GM11168 (cell line): ENCODE measurements at regions not wholly inside any gene's neighbourhood (a gene's known extent, or its start where the extent isn't known, plus 50 kb on each side); places are given as distances from the start of the nearest gene placed in this dataset.

Source experiments
- in situ Hi-C: fragments of 300-500 bp; cut with MboI; formaldehyde crosslinking; loops from one replicate; pipeline ENCODE4 v1.12.0; 2022; ENCODE audit warnings: low sequenced_read_pairs; ENCODE audit not compliant: unreplicated experiment

DNA sequence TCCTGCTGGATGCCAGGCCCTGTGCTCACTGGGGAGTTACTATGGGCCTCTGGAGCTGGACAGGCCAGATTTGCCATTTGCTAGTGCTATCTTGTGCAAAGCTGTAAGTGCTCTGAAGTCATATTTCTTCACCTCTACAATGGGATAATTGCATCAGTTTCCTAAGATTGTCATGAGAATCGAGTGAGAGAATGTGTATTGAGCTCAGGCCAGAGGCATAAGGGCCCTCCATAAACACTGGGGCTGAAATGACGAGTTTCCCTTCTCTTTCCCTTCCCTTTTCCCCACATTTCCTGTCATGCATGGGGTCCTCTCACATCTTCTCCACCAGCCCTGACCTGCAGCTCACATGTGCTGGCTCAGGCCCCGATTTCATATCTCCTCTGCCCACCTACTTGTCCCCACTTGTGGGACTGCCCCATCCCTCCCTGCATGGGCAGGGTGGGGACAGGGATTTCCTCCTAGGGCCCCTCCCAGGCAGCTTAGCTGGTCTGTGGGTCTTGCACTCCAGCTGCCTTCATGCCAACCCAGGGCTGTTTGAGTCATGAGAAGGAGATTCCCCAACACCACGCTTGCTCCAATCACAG is 358.8 kb downstream of the MID1IP1 start:
- in situ Hi-C loops: loop anchor here (10.0 kb wide), 1 partner anchor 405 kb away; no protein-coding TSS in a partner anchor

DNA sequence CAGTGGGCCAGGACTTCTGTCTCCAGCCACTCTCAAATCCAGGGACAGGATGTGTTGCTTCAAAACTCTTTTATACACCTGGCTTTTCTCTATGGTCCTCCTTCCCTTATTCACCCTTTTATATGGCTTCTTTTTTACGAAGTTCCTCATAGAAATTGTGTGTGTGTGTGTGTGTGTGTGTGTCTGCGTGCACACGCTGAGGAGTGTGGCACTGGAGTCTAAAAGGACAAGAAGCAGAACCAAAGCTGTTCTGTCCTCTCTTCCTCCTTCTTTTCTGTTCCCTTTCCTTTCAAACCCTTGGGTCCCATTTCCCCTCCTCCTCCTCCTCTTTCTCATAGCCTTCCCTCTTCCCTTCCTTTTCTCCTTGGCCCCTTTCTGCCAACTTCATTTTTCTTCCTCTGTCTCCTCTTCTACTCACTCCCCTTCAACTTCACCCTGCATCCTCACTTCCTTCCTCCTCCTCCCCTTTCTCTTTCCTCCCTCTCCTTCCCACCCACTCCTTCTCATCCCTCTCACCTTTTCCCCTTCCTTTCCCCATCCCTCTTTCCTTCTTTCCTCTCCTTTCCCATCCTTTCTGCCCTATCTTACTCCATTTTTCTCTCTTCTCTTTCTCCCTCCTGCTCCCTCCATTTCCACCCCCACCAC is 360.5 kb downstream of the MID1IP1 start:
- in situ Hi-C loops: no loop called here

DNA sequence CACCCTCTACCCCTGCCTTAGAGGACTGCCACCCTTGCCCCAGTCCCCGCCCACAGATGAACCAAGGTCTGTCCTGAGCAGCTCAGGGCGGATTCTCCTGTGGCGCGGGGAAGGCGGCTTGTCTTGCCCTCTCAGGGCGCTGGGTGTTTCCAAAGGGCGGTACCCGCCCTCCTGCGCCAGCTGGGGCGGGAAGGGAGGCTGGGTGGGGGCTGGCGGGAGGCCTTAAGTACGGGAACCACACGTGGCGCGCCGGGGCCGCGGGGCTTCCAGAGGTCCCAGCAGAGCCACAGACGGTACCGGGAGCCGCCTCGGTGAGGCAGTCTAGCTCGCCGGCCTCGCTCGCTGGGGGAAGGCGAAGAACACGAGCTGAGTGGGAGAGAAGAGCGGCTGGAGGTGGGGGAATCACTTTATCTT is 361.1 kb downstream of the MID1IP1 start:
- in situ Hi-C loops: no loop called here

GRCh38 chrX:39163581-39164126 is 362.4 kb downstream of the MID1IP1 start:
- in situ Hi-C loops: no loop called here

DNA sequence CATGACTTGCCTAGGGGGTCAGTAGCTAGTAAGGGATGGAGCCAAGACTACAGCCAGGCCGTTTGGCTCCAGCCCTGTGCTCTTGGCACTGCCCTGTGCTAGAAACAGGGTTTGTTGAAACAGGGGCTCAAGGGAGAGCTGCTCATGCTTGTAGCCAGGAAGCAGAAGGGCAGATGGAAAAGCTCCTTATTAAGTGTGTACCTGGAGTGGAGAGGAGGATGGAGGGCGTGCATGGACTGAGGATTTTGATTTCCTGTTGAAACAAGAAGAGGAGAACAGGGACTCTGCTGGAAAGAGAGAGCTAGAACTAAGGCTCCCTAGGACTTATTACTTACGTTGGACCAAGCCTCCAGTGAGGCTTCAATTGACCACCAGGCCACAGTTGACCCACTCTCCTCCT is 363.0 kb downstream of the MID1IP1 start:
- in situ Hi-C loops: no loop called here

DNA sequence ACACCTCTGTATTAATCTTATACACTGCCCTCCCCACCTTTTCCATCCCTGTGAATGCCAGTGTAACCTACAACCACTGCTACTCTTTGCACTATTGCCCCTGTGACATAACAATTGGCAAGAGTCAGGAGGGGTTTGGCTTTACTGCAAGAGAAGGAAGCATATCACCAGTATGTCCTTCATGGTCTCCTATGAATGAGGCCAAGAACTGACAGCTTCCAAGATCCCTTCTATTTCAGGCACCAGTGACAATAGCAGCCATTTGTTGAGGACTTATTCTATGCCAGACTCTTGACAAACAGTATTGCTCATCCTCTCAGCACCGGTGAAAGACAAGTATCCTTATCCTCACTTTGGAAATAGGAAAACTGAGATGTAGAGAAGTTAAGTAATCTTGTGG is 363.9 kb downstream of the MID1IP1 start:
- in situ Hi-C loops: no loop called here

DNA sequence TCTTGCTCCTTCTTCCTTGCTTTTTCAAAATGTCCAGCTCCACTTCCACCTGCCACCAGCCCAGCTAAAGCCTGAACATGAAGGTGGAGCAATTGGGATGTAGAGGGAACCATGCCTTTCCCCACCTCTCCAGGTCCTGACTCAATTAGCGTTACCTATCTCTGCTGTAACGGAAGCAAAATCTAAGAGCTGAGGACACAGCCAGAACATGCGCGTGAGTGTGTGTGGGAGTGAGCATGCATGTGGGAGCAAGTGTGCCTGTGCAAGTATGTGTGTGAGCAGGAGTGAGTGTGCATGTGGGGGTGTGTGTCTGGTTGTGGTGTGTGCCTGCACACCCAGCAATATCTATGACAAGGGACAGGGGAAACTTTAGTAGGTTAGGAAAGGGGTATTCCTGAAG is 364.5 kb downstream of the MID1IP1 start:
- in situ Hi-C loops: no loop called here

DNA sequence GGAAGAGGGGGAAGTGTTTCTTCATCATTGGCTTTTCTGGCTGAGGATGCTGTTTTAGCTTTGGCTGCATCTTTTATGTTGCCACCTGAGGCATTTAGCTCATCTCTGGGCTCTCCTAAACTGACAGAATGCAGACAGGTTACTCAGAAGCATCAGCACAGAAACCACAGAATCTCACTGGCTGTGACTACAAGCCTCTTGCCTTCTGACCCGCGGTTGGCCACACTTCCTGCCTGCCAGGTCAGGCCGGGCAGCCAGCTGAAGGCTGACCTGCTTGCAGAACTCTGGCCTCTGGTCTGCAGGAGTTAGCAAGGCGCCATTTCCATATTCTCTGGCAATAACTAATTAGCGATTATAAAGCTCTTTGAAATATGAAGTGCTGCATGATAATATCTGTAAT is 366.5 kb downstream of the MID1IP1 start:
- in situ Hi-C loops: no loop called here

DNA sequence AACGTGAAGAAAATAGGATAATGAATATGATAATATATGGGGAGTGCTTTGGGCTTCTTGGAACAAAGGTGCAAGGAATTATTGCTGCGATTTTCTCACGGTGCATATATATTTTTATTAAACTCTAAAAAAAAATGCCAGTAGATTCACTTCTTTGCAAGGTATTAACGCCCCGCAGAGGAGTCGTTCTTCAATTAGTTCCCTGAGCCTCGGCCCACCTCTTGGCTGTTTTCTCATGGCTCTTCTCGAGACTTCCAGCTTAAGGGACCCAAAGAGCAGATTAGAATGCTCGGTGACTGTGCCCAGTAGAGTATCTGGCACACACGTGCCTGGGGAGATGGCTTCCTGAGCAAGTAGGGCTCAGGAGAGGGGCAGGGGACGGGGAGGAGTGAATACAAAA is 367.4 kb downstream of the MID1IP1 start:
- in situ Hi-C loops: no loop called here

- in situ Hi-C loops: no loop called here
Observed at GRCh38 chrX:39169976-39170375, 368.7 kb downstream of the MID1IP1 start.

- in situ Hi-C loops: no loop called here
Observed at GRCh38 chrX:39170464-39170863, 369.2 kb downstream of the MID1IP1 start.

DNA sequence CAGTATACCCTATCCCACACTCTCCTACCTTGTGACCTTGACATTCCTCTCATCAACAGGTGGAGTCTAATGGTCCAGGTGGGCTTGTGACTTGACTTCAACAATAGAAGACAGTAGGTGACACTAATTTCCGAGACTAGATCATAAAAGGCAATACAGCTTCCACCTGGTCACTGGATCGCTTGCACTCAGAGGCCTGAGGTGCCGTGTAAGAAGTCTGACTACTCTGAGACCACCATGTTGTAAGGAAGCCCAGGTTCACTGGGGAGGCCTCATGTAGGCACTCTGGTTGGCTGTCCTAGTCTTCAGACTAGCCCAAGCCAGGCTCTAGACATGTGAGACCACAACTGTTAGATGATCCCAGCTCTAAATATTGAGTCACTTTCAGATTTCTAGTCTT is 370.4 kb downstream of the MID1IP1 start:
- in situ Hi-C loops: no loop called here

- in situ Hi-C loops: no loop called here
Observed at GRCh38 chrX:39174241-39174771, 373.0 kb downstream of the MID1IP1 start.

DNA sequence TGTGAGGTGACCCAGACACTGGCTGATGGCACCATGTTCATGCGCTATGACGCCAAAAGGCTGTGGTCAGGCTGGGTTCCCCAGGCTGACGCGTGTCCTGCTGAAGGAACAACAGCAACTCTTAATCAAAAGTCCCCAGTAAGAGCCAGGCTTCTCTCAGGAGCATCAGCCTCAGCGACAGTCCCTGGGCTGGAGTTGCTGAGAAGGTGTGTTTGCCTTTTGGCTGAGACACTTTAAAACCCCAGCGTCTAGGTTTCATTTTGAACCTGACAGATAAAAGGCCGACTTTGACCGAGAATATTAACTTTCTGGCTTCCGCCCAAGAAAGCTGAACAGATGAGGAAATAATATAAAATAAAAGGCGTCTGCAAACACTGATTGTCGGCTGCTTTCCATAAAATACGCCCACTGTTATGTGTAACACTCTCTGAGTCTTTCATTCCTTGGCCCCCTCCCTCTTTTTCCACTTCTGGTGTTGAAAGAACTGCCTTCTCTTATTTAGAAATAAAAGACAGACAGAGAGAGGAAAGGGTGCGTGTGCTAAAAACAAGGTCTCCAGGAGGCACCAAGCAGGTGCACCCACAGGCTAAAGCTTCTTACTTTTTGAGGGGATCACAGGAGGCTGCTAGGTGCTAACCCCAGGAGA is 373.6 kb downstream of the MID1IP1 start:
- in situ Hi-C loops: no loop called here

GRCh38 chrX:39175418-39176057 is 374.3 kb downstream of the MID1IP1 start:
- in situ Hi-C loops: no loop called here

DNA sequence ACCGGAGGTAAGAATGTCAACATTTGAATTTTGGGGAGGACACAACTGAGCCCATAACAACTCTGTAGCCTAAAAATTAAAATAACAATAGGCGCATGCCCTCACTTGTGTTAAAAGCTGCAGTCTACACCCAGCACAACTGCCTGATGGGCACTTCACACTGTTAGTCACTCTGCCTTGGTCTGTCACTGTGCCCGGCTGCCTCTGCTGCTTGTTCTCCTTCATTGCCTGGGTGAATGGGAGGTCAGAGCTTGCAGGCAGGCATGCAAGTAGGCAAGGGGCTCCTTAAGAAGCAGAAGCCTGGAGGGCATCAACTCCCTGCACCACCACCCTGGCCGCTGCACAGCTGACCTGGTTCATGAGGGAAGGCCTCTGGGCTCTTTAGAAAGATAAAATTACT is 374.8 kb downstream of the MID1IP1 start:
- in situ Hi-C loops: no loop called here

DNA sequence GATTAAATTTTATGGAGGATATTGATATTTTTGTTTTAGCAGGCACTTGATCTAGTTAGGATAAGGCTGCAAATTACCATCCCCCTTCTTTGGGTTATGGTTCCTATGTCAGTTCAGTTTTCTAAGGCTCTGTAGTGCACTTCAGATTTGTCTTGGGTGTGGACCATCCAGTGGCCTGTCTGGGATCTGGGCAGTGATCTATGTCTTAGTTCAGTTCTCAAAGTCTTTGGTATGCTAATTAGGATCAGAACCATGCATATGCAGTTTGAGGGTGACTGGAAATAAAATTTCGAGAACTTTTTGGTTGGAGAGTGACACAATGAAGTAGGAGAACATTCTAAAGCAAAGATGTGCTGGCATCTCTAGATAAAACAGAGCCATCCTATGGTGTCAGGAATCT is 388.2 kb downstream of the MID1IP1 start:
- in situ Hi-C loops: no loop called here

GRCh38 chrX:39194673-39195072 is 393.4 kb downstream of the MID1IP1 start:
- in situ Hi-C loops: no loop called here

GRCh38 chrX:39195156-39195555 is 393.9 kb downstream of the MID1IP1 start:
- in situ Hi-C loops: no loop called here

DNA sequence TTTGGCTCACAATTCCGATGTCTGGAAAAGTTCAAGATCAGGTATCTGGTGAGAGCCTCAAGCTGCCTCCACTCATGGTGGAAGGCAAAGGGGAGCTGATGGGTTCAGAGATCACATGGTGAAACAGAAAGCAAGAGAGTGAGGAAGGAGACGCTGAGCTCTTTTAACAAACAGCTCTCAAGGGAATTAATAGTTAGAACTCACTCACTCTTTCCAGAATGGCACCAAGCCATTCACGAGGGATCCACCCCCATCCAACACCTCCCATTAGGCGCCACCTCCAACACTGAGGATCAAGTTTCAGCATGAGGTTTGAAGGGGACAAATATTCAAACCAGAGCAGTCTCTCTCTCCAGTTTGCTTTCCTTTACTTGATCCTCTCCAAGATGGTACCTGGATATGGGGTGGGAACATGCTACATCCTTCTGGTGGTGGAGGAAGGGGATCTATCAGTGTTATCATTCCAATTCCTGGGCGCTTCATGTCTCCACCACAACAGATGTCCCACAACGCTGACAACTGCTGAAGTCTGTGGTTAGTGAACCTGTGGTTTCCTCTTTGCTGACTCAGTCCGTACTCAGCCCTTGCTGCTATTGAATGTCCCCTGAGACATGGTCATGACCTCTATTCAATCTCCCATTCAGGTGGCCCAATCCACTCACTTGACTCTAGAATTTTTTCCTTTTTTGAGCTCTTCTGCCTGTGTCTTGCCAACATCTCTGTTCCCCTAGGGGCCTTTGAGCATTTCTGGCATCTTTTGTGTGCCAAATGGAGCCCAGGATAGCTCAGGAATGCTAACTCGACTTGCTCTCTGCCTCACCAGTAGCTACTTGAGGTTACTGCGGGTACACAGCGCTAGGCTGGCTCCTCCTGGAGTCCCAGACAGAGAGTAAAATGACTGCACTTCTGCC is 395.2 kb downstream of the MID1IP1 start:
- in situ Hi-C loops: no loop called here
